ENCODE measurements at regions not wholly inside any gene's neighbourhood (a gene's known extent, or its start where the extent isn't known, plus 50 kb on each side); places are given as distances from the start of the nearest gene placed in this dataset.

- TF ChIP-seq EP300 (IDR thresholded peaks at IDR 0.05) (no peak), CTCF (IDR thresholded peaks at IDR 0.05) (no peak), POLR2A (IDR thresholded peaks at IDR 0.05) (no peak)
Measured at GRCh38 chr2:60317034-60317386, 236.4 kb downstream of the BCL11A start.
